22Rv1 (cell line): ENCODE measurements at regions not wholly inside any gene's neighbourhood (a gene's known extent, or its start where the extent isn't known, plus 50 kb on each side); places are given as distances from the start of the nearest gene placed in this dataset.

Experiments
- CTCF ChIP-seq: fragments of 450-650 bp; IDR thresholded peaks from 2 replicates; pipeline ENCODE4 v1.5.1; 2017; ENCODE audit warnings: mild to moderate bottlenecking
- ZFX ChIP-seq: fragments of 450-650 bp; IDR thresholded peaks from 2 replicates; pipeline ENCODE4 v1.6.1; 2017; ENCODE audit warnings: antibody characterized with exemption, borderline replicate concordance

- TF ChIP-seq CTCF (no peak), ZFX (no peak)
Observed at GRCh38 chr5:126334760-126335159, 88.4 kb upstream of the GRAMD2B start.
